Fibroblast of the conjunctiva (primary cell): ENCODE measurements at regions not wholly inside any gene's neighbourhood (a gene's known extent, or its start where the extent isn't known, plus 50 kb on each side); places are given as distances from the start of the nearest gene placed in this dataset.

Source experiments
- DNase-seq: peaks from one replicate; pipeline ENCODE4 v3.0.0-alpha.2; 2010; ENCODE audit warnings: low read depth

DNA sequence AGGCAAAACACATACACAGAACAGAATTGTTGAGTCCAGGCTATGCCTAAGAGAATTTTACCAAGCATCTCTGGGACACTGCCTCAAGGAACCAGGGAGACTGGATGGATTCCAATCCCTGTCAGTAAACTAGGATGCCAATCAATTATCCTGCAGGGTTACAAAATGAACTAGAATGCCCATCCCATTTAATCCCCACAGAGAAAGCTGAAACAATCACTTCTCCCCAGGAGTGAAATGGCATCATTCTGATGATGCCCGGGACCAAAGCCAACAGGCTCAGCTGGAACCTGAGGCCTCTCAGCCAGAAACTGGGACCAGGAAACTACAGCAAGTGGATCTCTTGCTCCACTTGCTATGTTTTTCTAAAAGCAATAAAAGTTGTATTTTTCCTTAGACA lies 130.0 kb upstream of the TJP1 start:
- no peak for DNase-seq

DNA sequence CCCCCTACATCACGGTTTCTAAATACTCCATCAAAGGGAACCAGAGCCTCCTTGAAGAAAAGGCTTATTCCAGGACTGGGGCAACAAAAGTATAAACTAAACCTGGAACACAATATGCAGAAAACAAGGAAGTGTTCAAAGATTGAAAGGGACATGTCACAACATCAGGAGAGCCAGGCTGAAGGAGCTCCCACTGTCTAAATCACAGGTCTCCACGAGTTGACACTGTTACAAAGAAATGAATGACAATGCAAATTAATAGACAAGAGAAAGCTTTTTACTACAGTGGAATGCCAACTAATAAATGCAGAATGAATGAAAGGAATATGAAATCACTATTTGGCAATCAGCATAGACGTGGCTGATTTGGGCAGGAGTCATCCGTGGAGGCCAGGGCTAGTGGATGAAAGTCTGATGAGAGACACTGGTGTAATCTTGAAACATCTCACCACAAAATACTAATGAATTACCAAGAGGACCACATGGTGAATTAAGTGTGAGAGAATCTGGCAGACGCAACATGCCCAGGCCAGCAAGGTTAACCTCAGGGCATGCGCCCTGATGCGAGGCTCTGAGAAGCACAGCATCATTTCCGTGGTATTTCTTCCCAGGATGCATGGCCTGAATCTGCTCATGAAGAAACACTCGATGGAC lies 123.8 kb upstream of the TJP1 start:
- no peak for DNase-seq

GRCh38 chr15:29944925-29945324 lies 122.7 kb upstream of the TJP1 start:
- DNase-seq = no peak

GRCh38 chr15:29942548-29942947 lies 120.3 kb upstream of the TJP1 start:
- DNase-seq = no peak

- no peak for DNase-seq
Observed at GRCh38 chr15:29942143-29942542, 119.9 kb upstream of the TJP1 start.

DNA sequence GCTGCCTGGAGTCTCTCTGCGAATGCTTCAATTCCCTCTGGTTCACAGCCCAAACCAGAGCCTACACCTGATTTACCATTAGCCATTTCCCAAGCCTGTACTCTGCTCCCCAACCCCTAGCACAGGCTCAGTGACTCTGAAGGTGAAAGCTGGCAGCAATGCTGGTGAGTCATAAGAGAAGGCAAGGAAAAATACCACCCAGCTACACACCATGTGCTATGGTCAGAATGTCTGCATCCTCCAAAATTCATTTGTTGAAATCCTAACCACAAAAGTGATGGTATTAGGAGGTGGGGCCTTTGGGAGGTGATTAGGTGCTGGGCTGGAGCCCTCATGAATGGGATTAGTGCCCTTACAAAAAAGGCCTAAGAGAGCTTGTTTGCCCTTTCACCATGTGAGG lies 117.1 kb upstream of the TJP1 start:
- DNase-seq = no peak

DNA sequence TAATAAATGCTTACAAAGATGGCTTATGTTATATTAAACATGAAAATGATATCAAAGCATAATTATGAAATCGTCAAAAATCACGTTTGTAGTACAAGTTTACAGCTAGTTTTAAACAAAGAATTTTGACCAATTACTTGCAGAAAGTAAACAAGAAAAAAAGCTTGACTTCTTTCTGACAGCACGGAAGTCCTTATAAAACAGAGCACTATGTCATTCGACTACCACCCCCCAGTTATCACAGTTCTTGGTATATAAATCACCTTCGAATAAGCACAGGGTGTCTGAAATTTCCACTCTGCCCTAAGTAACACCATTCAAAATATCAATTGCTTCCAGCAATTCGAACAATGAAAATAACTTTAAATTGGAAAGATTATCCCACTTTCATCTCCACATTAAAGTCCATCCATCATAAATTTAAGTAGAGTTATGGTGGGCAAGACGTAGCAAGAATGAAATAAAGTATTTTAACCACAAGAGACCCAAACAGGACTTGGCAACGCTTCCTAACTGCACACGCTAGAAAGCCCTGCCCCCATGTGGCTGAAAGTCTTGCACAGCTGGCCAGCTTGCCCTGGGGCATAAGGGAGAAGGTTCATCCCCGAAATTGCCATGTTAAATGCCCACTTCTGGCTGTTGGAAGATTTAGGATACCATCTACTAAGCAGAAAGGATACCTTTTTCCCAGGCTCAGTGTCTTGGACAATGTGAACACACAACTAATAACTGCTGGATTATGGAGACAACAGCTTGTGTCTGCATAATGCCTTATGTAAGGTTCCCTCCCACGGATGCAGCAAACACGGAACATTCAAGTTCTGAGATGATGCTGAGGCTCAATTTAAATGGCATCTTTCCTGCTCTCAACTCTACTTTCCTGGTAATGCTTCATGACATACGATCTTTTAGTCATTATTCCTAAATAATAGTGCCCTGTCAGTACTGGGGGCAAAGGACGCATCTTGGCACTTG lies 116.4 kb upstream of the TJP1 start:
- DNase-seq = no peak

DNA sequence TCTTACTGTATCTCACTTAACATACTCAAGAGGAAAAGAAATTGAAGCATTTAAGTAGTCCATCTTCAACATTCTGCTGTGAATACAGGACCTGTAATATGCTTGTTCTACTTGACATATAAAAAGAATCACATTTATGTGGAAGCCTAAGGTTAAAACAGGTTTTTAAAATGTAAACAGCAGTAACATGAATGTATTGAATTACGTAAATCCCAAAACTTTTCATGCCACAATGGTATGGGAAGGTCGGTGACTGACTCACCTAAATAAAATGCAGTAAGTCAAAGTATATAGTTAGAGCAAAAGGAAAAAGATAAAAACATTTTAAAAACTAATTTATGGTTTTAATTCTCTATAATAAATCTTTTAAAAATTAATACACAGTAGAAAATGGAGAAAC lies 115.7 kb upstream of the TJP1 start:
- DNase-seq = no peak

DNA sequence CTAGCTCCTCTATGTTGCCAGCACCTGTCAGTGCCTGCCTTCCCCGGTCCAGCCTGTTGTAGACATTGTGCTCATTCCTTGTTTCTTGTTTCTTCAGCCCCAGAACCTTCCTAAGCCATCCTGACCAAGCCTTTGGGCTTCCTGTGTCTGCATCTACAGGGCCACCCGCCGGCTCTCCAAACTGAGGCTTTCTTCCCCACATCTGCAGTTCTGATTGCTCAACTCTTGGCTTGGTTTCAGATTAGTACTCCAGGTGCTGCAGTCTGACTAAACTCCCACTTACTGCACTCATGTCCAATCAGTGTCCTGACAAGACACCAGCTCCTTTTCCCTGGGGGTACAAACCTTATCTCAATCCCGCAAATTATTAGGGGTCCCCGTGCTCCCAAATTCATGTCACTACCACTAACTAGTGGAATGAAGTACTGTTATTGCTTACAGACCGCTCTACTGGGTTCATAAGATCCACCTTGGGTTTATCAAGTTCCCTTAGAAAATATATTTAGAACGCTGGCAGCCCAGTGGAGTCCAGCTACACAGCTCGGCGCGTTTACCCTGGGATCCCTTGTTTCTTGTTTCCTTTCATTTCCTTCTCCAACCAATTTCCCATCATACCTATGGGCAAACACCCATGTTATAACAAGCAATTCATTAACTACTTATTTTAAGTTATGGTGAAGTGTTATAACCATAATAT lies 114.2 kb upstream of the TJP1 start:
- DNase-seq = no peak

- no peak for DNase-seq
Observed at GRCh38 chr15:29935296-29936004, 113.2 kb upstream of the TJP1 start.

DNA sequence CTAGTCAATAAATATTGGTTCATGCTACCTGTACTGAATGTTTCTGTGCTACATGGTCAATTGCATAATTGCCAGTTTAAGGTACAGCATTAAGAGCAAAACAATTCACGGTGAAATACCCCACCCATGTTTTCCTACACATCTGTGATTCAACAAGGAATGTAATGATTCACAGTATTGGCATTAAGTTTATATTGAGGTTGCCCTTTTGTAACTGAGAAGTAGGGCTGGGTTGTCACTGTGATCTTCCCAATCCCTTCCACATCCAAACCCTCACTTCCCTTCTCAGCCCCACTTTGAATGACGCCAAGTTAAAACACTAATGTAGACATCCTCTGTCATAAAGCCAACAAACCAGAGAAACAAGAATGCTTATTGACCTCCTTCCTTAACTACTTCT lies 112.0 kb upstream of the TJP1 start:
- peak; percentile 46 for DNase-seq

GRCh38 chr15:29933042-29933803 lies 111.0 kb upstream of the TJP1 start:
- DNase-seq = no peak

DNA sequence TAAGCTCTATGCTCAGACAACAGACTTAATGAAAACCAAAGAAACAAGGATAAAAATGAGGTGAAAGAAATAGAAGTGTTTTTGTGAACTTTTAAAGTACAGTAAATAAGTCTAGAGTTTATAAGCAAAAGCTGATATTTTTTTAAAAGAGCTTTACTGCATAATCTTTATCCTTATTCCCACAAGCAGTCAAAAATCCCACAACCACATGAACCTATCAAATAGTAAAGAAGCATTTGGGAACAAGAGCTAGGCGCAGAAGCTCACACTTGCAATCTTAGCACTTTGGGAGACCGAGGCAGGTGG lies 103.8 kb upstream of the TJP1 start:
- DNase-seq = no peak

GRCh38 chr15:29925227-29926082 lies 103.2 kb upstream of the TJP1 start:
- peak; percentile 74 for DNase-seq

- no peak for DNase-seq
Observed at GRCh38 chr15:29924750-29925149, 102.5 kb upstream of the TJP1 start.

DNA sequence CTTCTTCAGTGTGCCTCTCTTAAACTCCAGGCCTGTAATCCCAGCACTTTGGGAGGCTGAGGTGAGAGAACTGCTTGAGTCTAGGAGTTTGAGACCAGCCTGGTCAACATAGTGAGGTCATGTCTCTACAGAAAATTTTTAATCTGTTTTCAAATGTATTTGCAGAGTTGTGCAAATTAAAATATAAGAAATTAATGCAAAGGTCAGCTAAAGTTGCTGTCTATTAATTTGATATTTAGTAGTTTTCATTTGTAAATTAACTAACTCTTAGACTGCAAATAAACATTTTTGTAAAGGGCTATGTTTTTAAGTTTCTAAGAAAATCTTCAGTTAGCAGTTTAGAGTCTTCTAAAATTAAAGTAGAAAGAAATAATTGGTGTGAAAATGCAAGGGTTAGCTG lies 99.9 kb upstream of the TJP1 start:
- DNase-seq = no peak

GRCh38 chr15:29921130-29921601 lies 98.9 kb upstream of the TJP1 start:
- no peak for DNase-seq

GRCh38 chr15:29920515-29920914 lies 98.2 kb upstream of the TJP1 start:
- DNase-seq = no peak

DNA sequence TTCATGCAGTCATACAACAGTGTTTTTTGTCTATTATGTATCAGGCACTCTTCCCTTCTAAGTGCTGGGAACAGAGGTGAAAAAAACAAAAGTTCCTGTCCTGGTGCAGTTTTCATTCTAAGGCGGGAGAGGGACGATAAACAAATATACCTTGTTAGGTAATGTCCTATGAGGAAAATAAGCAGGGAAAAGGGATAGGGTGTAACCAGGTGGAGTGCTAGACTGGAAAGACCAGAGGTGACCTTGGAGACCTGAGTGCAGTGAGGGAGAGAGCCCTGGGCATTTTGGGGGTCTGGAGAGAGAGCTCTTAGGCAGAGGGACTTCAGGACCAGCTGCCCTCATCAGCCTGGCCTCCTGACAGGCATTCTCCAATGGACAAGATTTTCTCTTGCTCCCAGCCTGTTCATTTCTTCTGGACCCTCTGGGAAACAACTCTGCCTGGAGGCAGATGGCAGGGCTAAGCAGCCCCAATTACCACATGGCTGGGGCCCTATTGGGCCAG lies 97.2 kb upstream of the TJP1 start:
- no peak for DNase-seq
